ENCODE measurements at regions not wholly inside any gene's neighbourhood (a gene's known extent, or its start where the extent isn't known, plus 50 kb on each side); places are given as distances from the start of the nearest gene placed in this dataset.
"Not testable (repeated sequence)": the region's sequence is repeated elsewhere in the genome, so short reads cannot be mapped to it uniquely, and the experiment has no call there.

DNA sequence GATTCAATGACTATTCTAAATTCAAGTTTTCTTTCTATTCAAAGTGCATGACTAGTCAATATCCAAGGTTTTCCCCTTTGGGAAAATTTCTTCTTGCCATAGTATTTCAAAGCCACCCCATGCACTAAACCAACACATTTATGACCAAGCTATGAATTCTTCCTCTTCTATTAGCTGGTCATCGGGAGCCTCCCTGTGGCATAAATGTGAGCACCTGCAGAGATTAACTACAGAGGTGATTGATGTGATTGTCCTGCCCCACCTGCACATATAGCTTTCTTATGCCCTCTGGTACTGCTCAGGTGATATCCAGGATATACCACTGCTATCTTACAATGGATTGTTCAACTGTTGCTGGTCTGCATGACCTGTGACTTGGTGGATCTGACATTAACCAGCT, 694.9 kb downstream of the ZBBX start:
- no peaks in the 10 kb centered on the region; the same call in 1 of the 2 replicates for H3K9me3 ChIP-seq (replicated peaks; ENCODE audit: control insufficient read depth, insufficient read depth, low read depth, low read length)
- H3K27me3 ChIP-seq (ENCODE audit: control insufficient read depth in 2 of 2, insufficient read depth in 2 of 2, low read length in 2 of 2): no peaks in the 10 kb centered on the region
- no peak for DNase-seq (ENCODE audit: extremely low read depth in 1 of 4, low spot score in 3 of 4)
- no peaks in the 10 kb centered on the region for H4K20me1 ChIP-seq (replicated peaks; ENCODE audit: control insufficient read depth, insufficient read depth, low read length)
- intact Hi-C loops (cut with micrococcal nuclease) (no loop called here), in situ Hi-C loops (cut with MboI) (no loop called here)
- no peaks in the 10 kb centered on the region for H3K4me1 ChIP-seq (replicated peaks in 1 of 2; ENCODE audit: control insufficient read depth in 2 of 2, insufficient read depth in 2 of 2, low read length in 2 of 2)
- H3K4me2 ChIP-seq (ENCODE audit: insufficient read depth, low read length): no peak overlapping the region
- H3K36me3 ChIP-seq (ENCODE audit: control insufficient read depth, insufficient read depth, low read length): no peaks in the 10 kb centered on the region
- 0% methylated on average over 1 of the region's 1 CpG for WGBS (ENCODE audit: insufficient coverage, low coverage, missing lambda C conversion rate)
- ChIA-PET CTCF (ENCODE audit: low intra/inter-chr PET ratio) (no interaction called here), POLR2A (no interaction called here)
- H3K9me1 ChIP-seq (ENCODE audit: control insufficient read depth, insufficient read depth, low read length): no peaks in the 10 kb centered on the region
- TF ChIP-seq ZNF780A (CRISPR knock-in tag; IDR thresholded peaks at IDR 0.05) (no peak), CBFA2T2 (conservative IDR thresholded peaks at IDR 0.05) (no peak), CBX1 (IDR thresholded peaks at IDR 0.05; ENCODE audit: low read depth) (no peak), MCM2 (IDR thresholded peaks at IDR 0.05; ENCODE audit: low read depth) (no peak), HMGN3 (IDR thresholded peaks at IDR 0.05; ENCODE audit: borderline replicate concordance, extremely low read depth, insufficient read length, low read depth, low read length) (no peak), OTX1 (CRISPR knock-in tag; IDR thresholded peaks at IDR 0.05) (no peak), KLF1 (tag; IDR thresholded peaks at IDR 0.05) (no peak), PCBP2 (IDR thresholded peaks at IDR 0.05; ENCODE audit: low read depth, low read length, poor library complexity, severe bottlenecking) (no peak), FUS (optimal IDR thresholded peaks at IDR 0.05; ENCODE audit: low read depth, low read length) (no peak), ZNF165 (CRISPR knock-in tag; IDR thresholded peaks at IDR 0.05; ENCODE audit: borderline replicate concordance) (no peak)
- BruUV-seq (replicated peaks): no TSS peak
- H2AFZ ChIP-seq (ENCODE audit: low read depth, low read length): no peak overlapping the region
- H3K27ac ChIP-seq (ENCODE audit: extremely low read depth, low read depth, low read length): no peak overlapping the region
- no peaks in the 10 kb centered on the region for H3K79me2 ChIP-seq (ENCODE audit: control insufficient read depth, insufficient read depth, low read length)
- FAIRE-seq: no peak
- no peak overlapping the region for H3K9ac ChIP-seq (ENCODE audit: insufficient read depth in 1 of 2, low read depth in 2 of 2, low read length in 2 of 2)
- no peak overlapping the region for H3K4me3 ChIP-seq
- ATAC-seq: no peak

DNA sequence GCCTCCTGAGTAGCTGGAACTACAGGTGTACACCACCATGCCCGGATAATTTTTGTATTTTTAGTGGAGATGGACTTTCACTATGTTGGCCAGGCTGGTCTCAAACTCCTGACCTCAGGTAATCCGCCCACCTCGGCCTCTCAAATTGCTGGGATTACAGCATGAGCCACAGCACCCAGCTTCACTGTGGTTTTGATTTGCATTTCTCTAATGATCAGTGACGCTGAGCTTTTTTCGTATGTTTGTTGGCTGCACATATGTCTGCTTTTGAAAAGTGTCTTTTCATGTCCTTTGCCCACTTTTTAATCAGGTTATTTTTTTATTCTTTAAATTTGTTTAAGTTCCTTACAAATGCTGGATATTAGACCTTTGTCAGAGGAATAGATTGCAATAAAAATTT, 696.0 kb downstream of the ZBBX start:
- intact Hi-C loops (cut with micrococcal nuclease); H3K4me2 ChIP-seq (ENCODE audit: insufficient read depth, low read length); H3K36me3 ChIP-seq (ENCODE audit: control insufficient read depth, insufficient read depth, low read length); H3K9ac ChIP-seq (ENCODE audit: insufficient read depth in 1 of 2, low read depth in 2 of 2, low read length in 2 of 2); POLR2A ChIA-PET; CTCF ChIA-PET (ENCODE audit: low intra/inter-chr PET ratio); FAIRE-seq; BruUV-seq (replicated peaks); H3K4me3 ChIP-seq; H2AFZ ChIP-seq (ENCODE audit: low read depth, low read length); H3K79me2 ChIP-seq (ENCODE audit: control insufficient read depth, insufficient read depth, low read length); H3K27ac ChIP-seq (ENCODE audit: extremely low read depth, low read depth, low read length); DNase-seq (ENCODE audit: extremely low read depth in 1 of 4, low spot score in 3 of 4); H3K27me3 ChIP-seq (ENCODE audit: control insufficient read depth in 2 of 2, insufficient read depth in 2 of 2, low read length in 2 of 2); H3K4me1 ChIP-seq (replicated peaks in 1 of 2; ENCODE audit: control insufficient read depth in 2 of 2, insufficient read depth in 2 of 2, low read length in 2 of 2); in situ Hi-C loops (cut with MboI); H3K9me1 ChIP-seq (ENCODE audit: control insufficient read depth, insufficient read depth, low read length); H3K9me3 ChIP-seq (replicated peaks; ENCODE audit: control insufficient read depth, insufficient read depth, low read depth, low read length); H4K20me1 ChIP-seq (replicated peaks; ENCODE audit: control insufficient read depth, insufficient read depth, low read length); ATAC-seq: not testable (repeated sequence)
- 0% methylated on average over 5 of the region's 5 CpGs for WGBS (ENCODE audit: insufficient coverage, low coverage, missing lambda C conversion rate)

All from K562 (cell line).